CD4-positive, alpha-beta T cell treated with Interferon gamma for 1 hour (primary cell): ENCODE measurements at regions not wholly inside any gene's neighbourhood (a gene's known extent, or its start where the extent isn't known, plus 50 kb on each side); places are given as distances from the start of the nearest gene placed in this dataset.
"Not testable (repeated sequence)": the region's sequence is repeated elsewhere in the genome, so short reads cannot be mapped to it uniquely, and the experiment has no call there.

Experiments
- DNase-seq: peaks from one replicate; pipeline ENCODE4 v3.0.0-alpha.2; 2020

DNA sequence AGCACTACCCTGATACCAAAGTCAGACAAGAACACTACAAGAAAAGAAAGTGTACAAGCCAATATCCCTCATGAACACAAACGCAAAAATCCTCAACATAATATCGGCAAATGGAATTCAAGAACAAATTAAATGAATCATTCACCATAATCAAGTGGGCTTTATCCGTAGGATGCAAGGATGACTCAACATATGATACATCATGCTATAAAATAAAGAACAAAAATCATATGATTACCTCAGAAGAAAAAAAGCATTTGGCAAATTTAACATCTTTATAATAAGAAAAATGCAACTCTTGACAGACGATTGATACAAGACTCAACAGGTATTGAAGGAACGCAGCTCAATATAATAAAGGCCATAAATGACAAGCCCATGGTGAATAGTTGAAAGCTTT, 843.9 kb downstream of the FRK start:
- no peak for DNase-seq

DNA sequence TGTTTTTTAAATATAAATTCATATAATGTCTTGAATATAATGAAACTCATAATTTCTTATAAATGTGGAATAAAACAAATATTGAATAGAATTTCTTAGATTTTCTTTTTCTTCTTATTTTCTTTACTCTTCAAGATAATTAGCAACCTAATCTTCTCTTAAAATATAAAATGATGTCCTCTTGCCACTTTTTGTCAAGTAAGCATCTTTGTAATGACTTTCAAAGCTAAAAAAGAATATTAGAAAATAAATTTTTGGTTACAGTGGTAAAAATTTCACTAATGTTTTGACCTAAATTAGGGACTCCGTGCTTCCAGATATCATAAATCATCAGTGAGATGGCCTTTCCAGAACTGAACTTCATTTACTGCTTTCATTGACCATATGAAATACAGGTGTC, 846.4 kb downstream of the FRK start:
- DNase-seq: no peak

DNA sequence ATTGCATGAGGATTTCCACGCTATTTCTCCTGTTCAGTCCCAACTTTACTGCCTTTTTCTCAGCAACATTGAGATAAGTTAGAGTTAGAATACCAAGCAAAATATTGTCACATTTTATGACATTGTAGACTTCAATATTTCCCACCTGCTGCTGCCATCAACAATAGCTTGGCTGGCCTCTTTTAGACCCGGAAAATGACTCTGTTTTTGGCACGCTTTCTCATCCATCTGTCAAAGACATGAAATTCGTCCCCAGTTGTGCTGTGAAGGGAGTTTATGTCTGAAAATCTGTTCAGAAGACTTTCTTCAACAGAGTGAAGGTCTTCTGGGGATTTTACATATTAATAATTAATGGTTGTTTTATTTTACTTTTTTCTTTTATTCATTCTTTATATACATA, 857.3 kb downstream of the FRK start:
- no peak for DNase-seq

DNA sequence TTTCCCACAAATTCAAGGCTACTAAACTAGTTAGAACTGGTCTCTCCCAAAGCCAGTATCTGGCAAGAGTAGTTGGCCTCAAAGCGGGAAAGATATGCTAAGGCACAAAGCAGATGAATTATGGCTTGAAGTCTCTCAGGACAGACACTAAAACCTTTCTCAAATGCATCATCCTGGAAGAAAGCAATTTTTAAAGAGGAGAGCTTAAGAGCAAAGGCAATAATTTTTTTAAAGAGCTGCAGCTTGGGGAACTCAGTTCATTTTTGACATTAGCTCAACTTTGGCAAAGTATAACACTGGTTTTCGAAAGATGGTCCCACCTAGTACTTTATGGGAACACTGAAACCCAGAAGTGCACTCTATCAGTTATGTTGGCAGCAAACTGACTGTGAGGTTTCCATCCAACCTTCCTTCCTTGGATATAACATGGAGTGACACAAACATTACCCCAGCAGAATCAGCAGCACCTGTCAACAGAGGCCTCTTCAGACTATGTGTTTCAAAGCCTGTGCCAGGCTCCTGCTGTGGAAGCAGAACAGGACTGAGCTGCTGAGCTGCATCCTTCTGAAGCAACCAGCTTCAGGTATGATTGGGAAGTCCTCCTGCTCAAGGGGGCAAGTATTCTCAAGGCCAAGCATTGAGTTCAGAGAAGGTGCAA, 852.3 kb upstream of the HS3ST5 start:
- DNase-seq: no peak

DNA sequence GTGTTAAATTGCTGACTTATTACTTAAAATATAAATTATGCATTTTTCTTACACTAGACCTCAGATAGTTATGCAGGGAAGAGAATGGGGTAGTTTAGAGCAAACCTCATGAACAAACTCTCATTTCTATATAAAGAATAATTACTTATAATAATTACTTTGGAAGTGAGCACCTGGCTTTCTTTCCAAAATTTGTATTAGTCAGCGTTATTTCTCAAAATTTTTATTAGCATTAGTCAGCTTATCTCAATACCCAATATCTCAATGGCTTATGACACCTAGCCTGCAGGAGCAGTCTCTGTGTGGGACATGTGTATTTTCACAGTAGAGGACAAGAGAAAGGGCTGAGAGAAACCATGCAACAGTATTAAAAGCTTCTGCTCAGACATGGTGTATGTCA, 849.2 kb upstream of the HS3ST5 start:
- DNase-seq: no peak

DNA sequence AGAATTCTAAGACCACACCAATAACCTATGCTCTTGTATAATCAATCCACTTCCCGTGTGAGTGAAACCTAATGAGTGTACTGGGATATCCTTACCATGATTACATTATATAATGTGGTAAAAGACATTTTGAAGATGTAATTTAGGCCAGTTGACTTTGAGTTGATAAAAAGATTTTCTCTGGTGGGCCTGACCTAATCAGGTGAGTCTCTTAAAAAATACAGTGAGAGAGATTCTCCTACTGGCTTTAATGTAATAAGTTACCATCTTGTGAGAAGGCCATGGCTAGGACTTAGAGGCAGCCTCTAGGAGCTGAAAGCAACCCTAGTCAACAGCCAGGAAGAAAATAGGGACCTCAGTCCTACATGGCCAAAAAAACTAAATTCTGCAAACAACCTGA, 847.7 kb upstream of the HS3ST5 start:
- DNase-seq: no peak

DNA sequence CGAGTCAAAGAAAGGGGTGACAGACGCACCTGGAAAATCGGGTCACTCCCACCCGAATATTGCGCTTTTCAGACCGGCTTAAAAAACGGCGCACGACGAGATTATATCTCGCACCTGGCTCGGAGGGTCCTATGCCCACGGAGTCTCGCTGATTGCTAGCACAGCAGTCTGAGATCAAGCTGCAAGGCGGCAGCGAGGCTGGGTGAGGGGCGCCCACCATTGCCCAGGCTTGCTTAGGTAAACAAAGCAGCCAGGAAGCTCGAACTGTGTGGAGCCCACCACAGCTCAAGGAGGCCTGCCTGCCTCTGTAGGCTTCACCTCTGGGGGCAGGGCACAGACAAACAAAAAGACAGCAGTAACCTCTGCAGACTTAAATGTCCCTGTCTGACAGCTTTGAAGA, 832.6 kb upstream of the HS3ST5 start:
- DNase-seq: not testable (repeated sequence)

DNA sequence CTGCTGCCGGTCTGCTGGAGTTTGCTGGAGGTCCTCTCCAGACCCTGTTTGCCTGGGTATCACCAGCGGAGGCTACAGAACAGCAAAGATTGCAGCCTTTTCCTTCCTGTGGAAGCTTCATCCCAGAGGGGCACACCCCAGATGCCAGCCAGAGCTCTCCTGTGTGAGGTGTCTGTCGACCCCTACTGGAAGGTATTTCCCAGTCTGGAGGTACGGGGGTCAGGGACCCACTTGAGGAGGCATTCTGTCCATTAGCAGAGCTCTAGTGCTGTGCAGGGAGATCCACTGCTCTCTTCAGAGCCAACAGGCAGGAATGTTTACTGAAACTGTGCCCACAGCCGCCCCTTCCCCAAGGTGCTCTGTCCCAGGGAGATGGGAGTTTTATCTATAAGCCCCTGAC, 823.1 kb upstream of the HS3ST5 start:
- DNase-seq: not testable (repeated sequence)

DNA sequence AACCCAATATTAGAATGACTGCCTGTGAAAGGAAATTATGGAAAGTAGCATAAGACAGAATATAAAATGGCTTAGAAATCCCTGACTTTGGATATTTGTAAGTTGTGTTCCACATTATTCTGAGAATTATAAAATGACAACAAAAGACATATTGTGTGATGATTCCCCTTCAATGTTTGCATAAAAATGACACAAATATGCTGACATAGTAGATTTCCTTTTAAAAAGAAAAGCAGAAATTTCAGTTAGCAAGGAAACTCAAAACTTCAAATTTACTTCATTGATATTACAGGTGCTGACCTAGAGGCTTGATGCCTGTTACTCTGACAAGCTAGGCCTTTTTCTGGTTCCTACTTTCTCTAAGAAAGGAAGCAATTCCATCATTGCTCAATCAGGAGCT, 816.9 kb upstream of the HS3ST5 start:
- no peak for DNase-seq

DNA sequence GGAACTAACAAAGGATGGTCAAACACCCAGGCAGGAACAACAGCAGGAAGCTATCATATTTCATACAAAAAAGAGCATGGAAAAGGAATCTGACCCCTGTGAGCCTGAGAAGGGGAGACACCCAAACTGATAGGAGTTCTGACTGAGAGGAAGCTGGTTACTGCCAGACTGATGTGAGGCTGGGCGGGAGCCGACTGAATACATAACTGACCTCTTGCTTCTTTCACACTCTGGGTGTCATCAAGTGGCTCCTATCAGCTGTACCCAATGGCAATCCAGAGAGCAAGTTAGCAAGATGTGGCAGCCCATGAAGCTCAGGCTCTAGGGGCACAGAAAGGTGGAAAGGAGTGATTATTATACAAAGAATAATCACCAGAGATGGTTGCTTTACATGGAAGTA, 795.1 kb upstream of the HS3ST5 start:
- DNase-seq: no peak

DNA sequence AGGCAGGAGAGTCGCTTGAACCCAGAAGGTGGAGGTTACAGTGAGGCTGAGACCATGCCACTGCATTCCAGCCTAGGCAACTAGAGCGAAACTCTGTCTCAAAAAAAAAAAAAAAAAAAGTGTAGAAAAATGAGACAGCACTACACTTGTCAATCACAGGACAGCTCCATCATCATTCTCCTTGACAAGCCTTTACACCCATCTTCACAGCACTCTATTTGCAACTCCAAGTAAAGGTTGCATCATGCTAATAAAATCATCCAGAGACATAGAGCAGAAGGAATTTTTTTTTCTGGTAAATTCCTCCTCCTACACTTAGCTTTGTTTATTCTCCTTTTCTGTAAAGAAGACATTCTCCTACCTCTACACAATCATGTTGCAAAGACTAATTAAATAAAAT, 791.0 kb upstream of the HS3ST5 start:
- DNase-seq: no peak

DNA sequence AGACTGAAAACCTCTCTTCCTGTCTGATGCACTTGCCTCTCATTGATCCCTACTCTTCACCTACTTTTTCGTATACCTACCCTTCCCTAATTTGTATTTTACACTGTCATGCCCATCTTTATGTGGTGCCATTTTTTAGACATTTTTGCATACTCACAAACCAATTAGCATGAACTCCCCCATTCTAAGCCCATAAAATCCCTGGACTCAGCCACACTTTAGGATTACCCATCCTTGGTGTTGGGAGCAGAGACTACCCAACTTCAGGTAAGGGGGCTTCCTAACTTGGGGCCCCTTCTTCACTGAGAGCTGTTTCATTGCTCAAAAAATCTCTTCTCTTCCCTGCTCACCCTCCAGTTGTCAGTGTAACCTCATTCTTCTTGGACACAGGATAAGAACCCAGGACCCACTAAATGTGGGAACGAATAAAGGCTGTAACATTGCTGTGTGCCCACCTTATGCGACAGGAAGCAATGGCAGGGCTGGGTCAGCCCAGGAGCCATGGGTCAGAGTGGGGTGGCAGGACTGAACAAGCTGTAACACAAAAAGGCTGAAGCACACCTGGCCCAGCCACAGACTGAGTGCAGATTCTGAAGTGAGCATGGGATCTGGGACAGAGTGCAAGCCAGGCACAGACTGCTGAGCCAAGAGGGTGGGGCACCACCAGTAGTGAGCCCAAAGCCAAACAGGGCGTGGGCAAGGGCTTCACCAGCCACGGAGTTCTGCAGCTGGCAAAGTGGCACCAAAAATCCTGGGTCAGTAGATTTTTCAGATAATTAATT, 789.1 kb upstream of the HS3ST5 start:
- DNase-seq: no peak

DNA sequence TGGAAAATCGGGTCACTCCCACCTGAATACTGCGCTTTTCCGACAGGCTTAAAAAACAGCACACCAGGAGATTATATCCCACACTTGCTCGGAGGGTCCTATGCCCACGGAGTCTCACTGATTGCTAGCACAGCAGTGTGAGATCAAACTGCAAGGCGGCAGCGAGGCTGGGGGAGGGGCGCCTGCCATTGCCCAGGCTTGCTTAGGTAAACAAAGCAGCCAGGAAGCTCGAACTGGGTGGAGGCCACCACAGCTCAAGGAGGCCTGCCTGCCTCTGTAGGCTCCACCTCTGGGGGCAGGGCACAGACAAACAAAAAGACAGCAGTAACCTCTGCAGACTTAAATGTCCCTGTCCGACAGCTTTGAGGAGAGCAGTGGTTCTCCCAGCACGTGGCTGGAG, 778.7 kb upstream of the HS3ST5 start:
- DNase-seq: not testable (repeated sequence)

DNA sequence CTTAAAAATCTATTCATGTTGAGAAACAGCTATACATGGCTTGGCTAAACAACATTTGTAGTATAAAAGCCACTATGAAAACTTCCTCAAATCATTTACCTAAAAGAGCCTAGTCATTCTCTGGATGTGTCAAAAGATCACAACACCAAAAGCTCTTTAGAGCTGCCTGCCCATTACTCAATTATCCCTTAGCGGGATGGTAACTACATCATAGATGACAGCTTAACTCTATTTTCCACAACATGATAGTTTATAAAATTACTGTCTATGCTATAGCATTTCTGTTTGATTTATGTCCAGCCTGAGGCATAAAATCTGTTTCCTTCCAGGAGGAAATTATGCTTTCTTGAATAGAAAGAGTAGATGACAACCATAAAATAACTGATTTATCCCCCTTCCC, 777.6 kb upstream of the HS3ST5 start:
- no peak for DNase-seq

DNA sequence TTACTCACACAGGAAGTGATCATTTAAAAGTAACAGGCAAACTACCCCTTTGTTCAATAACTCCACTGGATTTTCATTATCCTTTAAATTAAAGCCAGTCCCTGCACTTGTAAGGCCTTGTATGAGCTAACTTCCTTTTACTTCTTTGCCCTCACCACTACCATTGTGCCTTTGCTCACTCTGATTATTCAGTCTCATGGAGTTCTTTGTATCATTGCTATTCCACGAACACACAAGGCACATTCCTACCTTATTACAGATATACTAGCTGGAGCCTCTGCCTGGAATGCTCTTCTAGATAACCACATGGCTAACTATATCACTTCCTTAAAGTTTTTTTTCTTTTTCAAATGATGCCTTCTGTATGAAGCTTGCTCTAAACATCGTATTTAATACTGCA, 748.6 kb upstream of the HS3ST5 start:
- no peak for DNase-seq

DNA sequence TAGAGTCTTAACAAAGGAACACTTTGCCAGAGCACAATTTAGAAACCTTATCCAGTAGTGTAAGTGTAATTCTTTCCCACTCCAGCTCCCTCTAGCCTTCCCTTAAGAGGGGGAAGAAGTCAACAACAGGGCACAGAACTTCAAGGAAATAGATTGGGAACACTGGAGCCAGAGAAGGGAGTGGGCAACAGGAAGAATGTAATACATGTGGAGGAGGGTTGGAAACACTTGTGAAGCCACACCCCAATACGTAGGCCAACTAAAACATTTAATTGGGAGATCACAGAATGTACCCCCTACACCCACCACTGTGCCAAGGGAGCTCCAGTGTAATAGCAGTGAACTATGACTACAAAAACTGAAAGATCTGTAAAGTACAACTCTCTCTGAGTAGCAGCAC, 735.7 kb upstream of the HS3ST5 start:
- no peak for DNase-seq

DNA sequence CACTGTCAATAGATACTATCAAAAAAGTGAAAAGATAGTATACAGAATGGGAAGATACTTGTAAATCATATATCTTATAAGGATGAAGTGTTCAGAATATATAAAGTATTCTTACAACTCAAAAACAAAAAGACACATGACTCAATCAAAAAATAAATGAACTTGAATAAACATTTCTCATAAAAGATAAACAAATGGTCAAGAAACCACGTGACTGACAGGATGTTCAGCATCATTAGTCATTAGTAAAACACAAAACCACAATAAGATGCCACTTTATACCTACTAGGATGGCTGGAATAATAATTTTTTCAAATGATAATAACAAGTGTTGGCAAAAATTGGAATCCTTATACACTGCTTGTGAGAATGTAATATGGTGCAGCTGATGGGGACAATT, 729.1 kb upstream of the HS3ST5 start:
- no peak for DNase-seq

DNA sequence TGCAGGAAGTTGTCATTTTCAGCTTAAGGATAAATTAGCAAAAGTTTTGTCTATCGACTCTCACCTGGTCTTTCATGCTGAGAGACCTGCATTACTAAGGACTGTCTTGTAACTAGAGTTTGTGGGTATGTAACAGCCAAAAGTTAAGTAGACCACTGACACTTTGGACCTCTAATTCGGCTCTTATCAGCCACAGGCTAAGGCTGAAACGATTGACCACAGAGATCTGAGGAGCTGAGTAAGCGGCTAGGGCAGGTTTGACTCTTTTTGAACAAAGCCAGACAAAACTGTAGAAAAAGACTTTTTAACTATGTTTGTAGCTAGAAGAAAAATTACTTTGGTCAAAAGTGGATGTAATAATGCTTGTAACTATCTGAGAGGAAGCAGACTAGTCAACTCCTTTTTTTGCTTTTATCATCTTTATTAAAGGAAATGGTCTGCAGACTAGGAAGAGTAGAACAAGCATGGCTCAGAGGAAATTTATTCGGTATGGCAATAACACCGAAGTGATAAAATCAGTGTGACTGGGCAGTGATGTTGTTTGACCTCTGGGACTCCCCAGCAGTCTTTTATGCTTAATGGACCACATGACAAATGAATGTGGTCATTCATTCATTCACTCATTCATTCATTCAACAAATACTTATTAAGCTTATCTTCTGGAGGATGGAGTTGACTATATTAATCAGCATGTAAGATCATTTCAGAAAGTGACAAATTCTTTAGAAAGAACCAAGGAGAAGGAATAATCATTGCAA, 725.0 kb upstream of the HS3ST5 start:
- no peak for DNase-seq

DNA sequence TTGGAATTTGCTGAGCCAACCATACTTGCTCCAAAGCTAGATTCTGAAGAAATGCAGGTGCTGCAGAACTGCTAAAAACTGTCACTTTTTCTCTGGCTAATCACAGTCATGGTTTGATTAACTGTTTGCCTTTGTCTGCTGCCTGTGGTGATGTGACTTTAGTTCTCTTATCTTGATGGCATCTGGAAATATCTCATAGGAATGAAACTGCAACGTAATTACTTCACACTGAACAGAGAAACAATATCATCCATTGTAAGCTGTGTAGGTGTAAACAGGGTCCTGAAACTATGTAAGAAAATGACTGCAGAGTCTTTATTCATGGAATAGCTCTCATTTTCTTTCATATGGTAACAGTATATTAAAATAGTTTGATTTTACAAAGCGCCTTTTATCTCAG, 721.9 kb upstream of the HS3ST5 start:
- no peak for DNase-seq

DNA sequence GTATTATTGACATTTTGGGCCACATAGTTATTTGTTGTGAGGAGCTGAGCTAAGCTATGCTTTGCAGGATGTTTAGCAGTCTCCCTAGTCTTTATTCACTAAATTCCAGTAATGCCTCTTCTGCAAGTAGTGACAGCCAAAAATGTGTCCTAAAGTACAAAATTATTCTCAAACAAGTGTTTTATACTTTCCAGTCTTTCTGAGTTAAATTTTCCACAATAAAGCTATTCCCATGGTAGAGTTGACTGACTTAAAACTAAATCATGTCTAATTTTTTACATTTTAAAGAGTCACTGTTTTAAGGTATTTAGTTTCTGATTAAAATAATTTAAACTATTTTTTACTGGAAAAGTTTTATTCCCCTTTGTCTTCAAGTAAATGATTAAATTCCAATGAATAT, 717.8 kb upstream of the HS3ST5 start:
- DNase-seq: no peak

DNA sequence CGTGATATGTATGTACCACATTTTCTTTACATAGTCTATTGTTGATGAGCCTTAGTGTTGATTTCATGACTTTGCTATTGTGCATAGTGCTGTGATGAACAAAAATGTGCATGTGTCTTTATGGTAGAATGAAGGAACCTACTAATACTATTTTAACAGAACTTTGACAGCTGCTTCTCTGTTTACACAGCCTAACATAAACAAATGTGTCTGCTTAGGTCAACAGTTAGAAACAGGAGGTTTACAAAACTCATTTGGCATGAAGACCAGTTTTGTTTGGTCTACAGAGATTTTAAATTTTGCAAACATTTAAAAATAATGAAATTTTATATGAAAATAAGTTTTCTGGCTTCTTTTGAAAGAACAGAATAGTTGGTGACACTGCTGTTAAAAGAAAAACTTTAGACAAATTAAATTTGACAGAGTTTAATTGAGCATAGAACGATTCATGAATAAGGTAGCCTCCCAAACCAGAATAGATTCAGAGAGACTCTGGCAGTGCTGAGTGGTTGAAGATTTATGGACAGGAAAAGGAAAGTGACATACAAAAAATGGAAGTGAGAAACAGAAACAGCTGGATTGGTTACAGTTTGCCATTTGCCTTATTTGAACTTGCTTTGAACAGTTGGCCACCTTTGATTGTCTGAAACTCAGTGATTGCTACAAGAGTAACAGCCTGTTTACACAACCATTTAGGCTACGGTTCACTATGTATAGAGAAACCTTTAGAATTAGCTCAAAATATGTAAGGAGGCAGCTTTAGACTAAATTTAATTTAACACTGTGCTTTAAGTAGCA, 715.8 kb upstream of the HS3ST5 start:
- no peak for DNase-seq

DNA sequence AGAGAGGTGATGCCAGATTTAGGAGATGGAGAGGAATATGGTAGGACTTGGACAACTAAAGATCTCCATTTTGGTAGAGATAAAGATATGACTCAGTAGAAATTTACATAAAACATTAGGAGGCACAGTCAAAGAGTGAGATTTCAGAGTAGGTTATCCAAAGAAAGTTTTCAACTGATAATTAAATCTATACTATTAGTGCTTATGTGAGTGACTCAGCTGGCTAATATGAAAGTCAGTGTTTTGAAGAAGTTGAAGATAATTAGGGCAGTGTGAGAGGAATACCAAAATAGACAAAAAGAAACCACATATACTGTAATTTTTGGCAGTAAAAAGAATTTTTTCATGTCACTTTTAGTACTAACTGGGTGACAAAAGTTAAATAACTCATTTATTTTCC, 712.8 kb upstream of the HS3ST5 start:
- DNase-seq: no peak

DNA sequence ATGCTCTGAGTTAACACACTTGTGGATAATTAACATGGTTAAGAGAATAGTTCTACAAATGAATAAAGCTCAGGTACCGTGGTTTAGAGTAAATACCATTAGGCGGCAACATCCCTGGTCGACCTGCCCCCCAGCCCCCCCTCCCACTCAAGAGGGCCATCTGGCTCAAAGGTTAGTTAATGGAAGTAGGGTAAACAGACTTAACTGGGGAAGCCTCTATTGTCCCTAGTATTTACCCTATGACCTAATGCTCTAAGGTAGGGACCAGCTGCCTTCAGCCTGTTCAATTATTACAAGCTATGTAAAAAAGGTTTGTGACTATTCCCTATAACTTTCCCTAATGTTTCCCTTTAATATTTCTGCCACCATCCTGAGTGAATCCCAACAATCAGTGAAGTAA, 711.4 kb upstream of the HS3ST5 start:
- DNase-seq: not testable (repeated sequence)
